Activated naive CD8-positive, alpha-beta T cell treated with anti-CD3 and anti-CD28 coated beads, Interleukin-2, amount 10 ng/mL, durations not matched to agents 7 days and 5 days (primary cell): ENCODE measurements at regions not wholly inside any gene's neighbourhood (a gene's known extent, or its start where the extent isn't known, plus 50 kb on each side); places are given as distances from the start of the nearest gene placed in this dataset.

Experiments
- ATAC-seq: fragments of 150-1000 bp; cut with Tn5 transposase; one replicate; pipeline ENCODE4 v1.10.0; 2021; ENCODE audit warnings: low read depth, moderate library complexity
- POLR2A ChIA-PET: fragments of 350-600 bp; sonication (Branson Sonifier 250); formaldehyde crosslinking; loops from one replicate; lab custom pipeline; 2021; ENCODE audit warnings: antibody characterized with exemption; lab: Charles Lee
- DNase-seq: peaks from one replicate; pipeline ENCODE4 v3.0.0; 2021
- H3K27ac Mint-ChIP-seq: one replicate; pipeline ENCODE4 v1.8.0; 2022; ENCODE audit warnings: mild to moderate bottlenecking, mixed read lengths
- H3K27me3 Mint-ChIP-seq: one replicate; pipeline ENCODE4 v1.8.0; 2022; ENCODE audit warnings: mild to moderate bottlenecking, moderate library complexity, mixed read lengths
- H3K36me3 Mint-ChIP-seq: one replicate; pipeline ENCODE4 v1.8.0; 2021; ENCODE audit warnings: mild to moderate bottlenecking, mixed read lengths
- H3K4me1 Mint-ChIP-seq: one replicate; pipeline ENCODE4 v1.8.0; 2021; ENCODE audit warnings: mixed read lengths
- H3K4me3 Mint-ChIP-seq: one replicate; pipeline ENCODE4 v1.8.0; 2022; ENCODE audit warnings: mild to moderate bottlenecking, moderate library complexity, mixed read lengths
- H3K9me3 Mint-ChIP-seq: one replicate; pipeline ENCODE4 v1.8.0; 2021; ENCODE audit warnings: mixed read lengths

DNA sequence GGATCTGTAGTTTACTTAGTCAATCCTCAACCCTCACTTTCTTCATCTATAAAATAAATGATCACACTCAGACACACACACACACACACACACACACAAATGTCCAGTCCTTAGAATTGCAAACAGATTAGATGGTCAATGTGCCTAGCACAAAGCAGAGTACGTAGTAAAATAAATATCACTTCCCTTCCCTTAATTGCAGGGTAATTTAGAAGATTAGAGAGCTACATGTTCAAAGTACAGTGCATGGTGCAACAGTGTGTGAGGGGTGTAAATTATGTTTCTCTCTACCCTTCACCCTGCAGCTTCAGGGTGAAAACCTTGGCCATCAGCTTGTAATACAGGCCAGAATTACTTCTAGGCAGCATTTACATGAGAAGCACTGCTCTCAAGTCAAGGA lies 187.0 kb upstream of the GHITM start:
- Mint-ChIP-seq H3K36me3 (no peaks in the 10 kb centered on the region), H3K9me3 (no peaks in the 10 kb centered on the region), H3K27me3 (peaks cover 10% of the 10 kb centered on the region), H3K27ac (no peak overlapping the region), H3K4me3 (no peak overlapping the region), H3K4me1 (no peaks in the 10 kb centered on the region)
- DNase-seq = no peak
- POLR2A ChIA-PET = interaction anchor here (1.0 kb wide), 1 partner anchor 13 kb away, joined by 3 read pairs; no protein-coding TSS in a partner anchor
- no peak for ATAC-seq

GRCh38 chr10:83953589-83953988 lies 185.7 kb upstream of the GHITM start:
- Mint-ChIP-seq H3K27me3 (peaks cover 10% of the 10 kb centered on the region), H3K4me1 (no peaks in the 10 kb centered on the region), H3K36me3 (no peaks in the 10 kb centered on the region), H3K4me3 (no peak overlapping the region), H3K9me3 (no peaks in the 10 kb centered on the region), H3K27ac (no peak overlapping the region)
- DNase-seq (no peak), ATAC-seq (no peak)
- POLR2A ChIA-PET = no interaction called here

DNA sequence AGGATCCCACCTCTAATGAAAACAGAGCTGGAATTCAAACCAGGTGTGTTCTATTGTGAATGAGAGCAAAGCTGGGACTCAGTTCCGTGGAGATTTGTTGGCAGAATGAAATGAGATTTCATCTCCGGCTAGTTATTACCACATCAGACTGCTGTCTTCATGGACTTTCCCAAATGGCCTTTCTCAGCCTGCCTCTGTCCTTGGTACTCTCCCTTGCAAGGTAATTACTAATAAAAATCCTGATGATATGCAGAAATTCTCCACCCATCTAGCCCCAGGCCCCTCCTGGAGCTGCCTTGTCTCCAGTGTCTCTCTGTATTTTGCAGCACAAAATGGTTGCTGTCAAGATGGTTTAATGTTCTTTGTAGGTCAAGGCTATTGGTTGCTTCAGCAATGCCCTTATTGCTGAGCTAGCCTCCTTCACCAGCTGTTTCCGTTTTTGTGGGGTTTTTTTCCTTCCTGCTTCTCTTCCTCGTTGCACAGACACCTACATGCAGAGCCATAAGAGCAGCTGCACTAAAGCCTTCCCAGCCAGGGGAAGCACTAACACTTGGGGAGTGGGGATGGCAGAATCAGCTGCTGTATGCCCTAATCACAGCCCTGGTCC lies 185.0 kb upstream of the GHITM start:
- DNase-seq = no peak
- H3K4me3 Mint-ChIP-seq = no peak overlapping the region
- POLR2A ChIA-PET = no interaction called here
- H3K36me3 Mint-ChIP-seq = no peaks in the 10 kb centered on the region
- H3K4me1 Mint-ChIP-seq = no peaks in the 10 kb centered on the region
- peaks cover 8% of the 10 kb centered on the region for H3K27me3 Mint-ChIP-seq
- no peaks in the 10 kb centered on the region for H3K9me3 Mint-ChIP-seq
- no peak overlapping the region for H3K27ac Mint-ChIP-seq
- no peak for ATAC-seq

DNA sequence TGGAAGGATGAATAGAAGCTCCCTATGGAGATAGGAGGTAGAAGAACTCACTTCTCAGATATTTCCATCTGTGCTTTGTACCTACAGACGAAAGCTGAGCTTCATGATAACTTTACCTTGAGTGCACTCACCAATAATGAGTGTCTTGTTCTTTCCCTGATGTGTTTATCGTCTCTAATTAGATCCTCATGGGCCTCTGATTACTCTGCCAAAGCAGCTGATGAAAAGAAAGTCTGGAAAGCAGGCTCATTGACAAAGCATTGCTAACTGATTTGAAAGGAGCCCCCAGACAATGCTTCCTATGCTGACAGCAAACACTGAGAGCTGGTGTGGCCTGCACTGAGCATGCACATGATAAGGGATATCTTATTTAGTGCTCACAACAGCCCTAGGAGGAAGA lies 183.9 kb upstream of the GHITM start:
- H3K27ac Mint-ChIP-seq = no peak overlapping the region
- POLR2A ChIA-PET = no interaction called here
- H3K27me3 Mint-ChIP-seq = peaks cover 5% of the 10 kb centered on the region
- H3K4me3 Mint-ChIP-seq = no peak overlapping the region
- ATAC-seq (no peak), DNase-seq (no peak)
- no peaks in the 10 kb centered on the region for H3K4me1 Mint-ChIP-seq
- H3K9me3 Mint-ChIP-seq = no peaks in the 10 kb centered on the region
- no peaks in the 10 kb centered on the region for H3K36me3 Mint-ChIP-seq

- no peak overlapping the region for H3K4me3 Mint-ChIP-seq
- POLR2A ChIA-PET = no interaction called here
- H3K4me1 Mint-ChIP-seq = no peaks in the 10 kb centered on the region
- H3K27ac Mint-ChIP-seq = no peak overlapping the region
- no peaks in the 10 kb centered on the region for H3K36me3 Mint-ChIP-seq
- DNase-seq (no peak), ATAC-seq (no peak)
- no peaks in the 10 kb centered on the region for H3K27me3 Mint-ChIP-seq
- no peaks in the 10 kb centered on the region for H3K9me3 Mint-ChIP-seq
Measured at GRCh38 chr10:83957168-83957947, 182.0 kb upstream of the GHITM start.

DNA sequence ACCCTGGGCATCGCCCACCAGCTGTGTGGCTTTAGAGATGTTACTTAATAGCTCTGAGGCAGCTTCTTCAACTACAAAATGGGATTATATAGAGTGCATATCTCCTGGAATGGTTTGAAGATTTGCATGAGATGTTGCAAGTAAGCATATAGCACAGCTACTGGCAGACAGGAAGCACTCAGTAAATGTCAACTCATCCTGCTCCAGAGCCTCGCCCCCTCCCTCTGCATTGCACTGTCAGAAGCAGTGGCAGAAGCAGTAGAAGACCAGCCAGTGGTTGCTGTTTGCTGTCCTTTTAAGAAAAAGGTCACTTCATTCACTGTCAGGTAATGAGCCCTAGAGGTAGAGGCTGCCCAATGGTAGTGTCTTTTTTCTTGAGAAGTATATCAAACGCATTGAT lies 180.0 kb upstream of the GHITM start:
- Mint-ChIP-seq H3K4me3 (no peak overlapping the region), H3K9me3 (no peaks in the 10 kb centered on the region)
- POLR2A ChIA-PET = no interaction called here

DNA sequence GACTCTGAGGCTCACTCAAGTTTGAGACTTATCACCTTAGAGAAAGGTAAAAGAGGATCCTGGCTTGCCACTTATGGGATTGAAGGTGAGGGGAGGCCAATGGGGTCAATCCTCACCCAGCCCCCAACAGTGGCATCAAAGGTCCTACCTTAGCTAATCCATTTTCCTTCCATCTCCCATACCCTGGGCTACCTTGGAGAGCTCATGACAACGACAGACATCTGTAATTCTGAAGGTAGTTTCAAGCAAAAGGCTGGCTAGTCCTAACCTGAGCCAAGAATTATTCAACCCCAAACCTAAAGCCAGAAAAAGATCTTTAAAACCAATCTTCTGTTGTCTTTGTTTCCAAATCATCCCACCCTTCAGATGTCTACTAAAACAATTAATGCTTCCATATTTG lies 179.2 kb upstream of the GHITM start:
- no peaks in the 10 kb centered on the region for H3K27me3 Mint-ChIP-seq
- ATAC-seq = no peak
- no peaks in the 10 kb centered on the region for H3K36me3 Mint-ChIP-seq
- no peak overlapping the region for H3K4me3 Mint-ChIP-seq
- no peak overlapping the region for H3K27ac Mint-ChIP-seq
- POLR2A ChIA-PET = no interaction called here
- no peak for DNase-seq
- H3K9me3 Mint-ChIP-seq = no peaks in the 10 kb centered on the region
- no peaks in the 10 kb centered on the region for H3K4me1 Mint-ChIP-seq

More for the DNA sequence above, 180.0 kb upstream of the GHITM start:
- Mint-ChIP-seq H3K27ac (no peak overlapping the region), H3K36me3 (no peaks in the 10 kb centered on the region), H3K27me3 (no peaks in the 10 kb centered on the region), H3K4me1 (no peaks in the 10 kb centered on the region)
- DNase-seq (no peak), ATAC-seq (no peak)

DNA sequence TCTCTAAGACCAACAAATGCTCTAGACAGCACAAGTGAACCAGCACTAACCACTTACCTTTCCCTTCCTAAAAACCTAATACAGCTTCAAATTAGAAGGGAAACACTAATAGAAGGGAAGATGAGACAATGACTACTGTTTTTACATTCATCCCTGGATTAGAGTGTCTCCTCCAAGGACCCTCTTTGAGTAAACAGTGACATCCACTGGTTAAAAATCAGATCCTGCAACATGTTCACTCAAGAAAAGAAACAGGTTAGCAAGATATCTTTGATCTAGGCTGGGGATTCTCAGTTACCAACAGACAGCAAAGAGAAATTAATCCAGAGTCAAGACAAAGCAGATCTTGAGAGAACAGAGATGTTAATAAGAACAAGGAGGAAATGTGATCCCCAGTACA lies 177.7 kb upstream of the GHITM start:
- H3K4me3 Mint-ChIP-seq = no peak overlapping the region
- POLR2A ChIA-PET = no interaction called here
- H3K4me1 Mint-ChIP-seq = no peaks in the 10 kb centered on the region
- no peaks in the 10 kb centered on the region for H3K9me3 Mint-ChIP-seq
- ATAC-seq (no peak), DNase-seq (no peak)
- H3K27me3 Mint-ChIP-seq = no peaks in the 10 kb centered on the region
- H3K27ac Mint-ChIP-seq = no peak overlapping the region
- H3K36me3 Mint-ChIP-seq = no peaks in the 10 kb centered on the region

DNA sequence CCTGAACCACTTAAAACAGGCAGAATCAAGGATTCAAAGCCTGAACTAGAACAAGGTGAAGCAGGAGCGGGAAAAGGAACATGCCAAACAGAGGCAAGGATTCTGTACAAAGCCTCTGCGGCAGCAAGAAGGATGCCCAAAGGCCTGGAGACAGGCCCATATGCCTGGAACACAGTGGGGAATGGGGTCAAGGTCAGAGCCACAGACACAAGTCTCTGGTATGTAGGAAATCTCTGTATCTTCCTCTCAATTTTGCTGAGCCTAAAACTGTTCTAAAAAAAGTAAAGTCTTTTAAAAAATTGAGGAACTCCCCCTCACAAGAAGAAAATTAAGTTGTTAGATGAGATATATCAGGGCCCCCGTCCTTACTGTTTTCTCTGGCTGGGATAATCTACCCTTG lies 175.9 kb upstream of the GHITM start:
- H3K27me3 Mint-ChIP-seq = no peaks in the 10 kb centered on the region
- no peak overlapping the region for H3K27ac Mint-ChIP-seq
- no peak overlapping the region for H3K4me3 Mint-ChIP-seq
- POLR2A ChIA-PET = no interaction called here
- no peaks in the 10 kb centered on the region for H3K9me3 Mint-ChIP-seq
- H3K4me1 Mint-ChIP-seq = no peaks in the 10 kb centered on the region
- H3K36me3 Mint-ChIP-seq = no peaks in the 10 kb centered on the region
- DNase-seq (no peak), ATAC-seq (no peak)

- H3K4me1 Mint-ChIP-seq = no peaks in the 10 kb centered on the region
- no peak overlapping the region for H3K4me3 Mint-ChIP-seq
- no peak overlapping the region for H3K27ac Mint-ChIP-seq
- POLR2A ChIA-PET = no interaction called here
- no peak for ATAC-seq
- H3K9me3 Mint-ChIP-seq = no peaks in the 10 kb centered on the region
- no peaks in the 10 kb centered on the region for H3K27me3 Mint-ChIP-seq
- DNase-seq = no peak
- no peaks in the 10 kb centered on the region for H3K36me3 Mint-ChIP-seq
Measured at GRCh38 chr10:83965473-83965872, 173.8 kb upstream of the GHITM start.

DNA sequence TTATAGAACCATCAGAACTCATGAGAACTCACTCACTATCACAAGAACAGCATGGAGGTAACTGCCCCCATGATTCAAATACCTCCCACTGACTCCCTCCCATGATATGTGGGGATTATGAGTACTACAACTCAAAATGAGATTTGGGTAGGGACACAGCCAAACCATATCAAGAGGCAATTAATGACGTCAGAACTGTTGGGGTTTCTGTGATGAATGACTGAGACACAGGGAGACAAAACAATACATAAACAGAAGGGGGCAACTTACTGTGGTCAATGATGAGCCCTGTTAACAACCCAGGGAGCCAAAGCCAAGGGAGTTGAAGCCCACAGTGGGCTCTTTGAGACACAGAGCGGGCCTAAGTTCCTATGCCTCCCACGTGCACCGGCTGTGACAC lies 171.3 kb upstream of the GHITM start:
- POLR2A ChIA-PET = no interaction called here
- no peaks in the 10 kb centered on the region for H3K4me1 Mint-ChIP-seq

GRCh38 chr10:83978681-83979383 lies 160.5 kb upstream of the GHITM start:
- POLR2A ChIA-PET = no interaction called here
- ATAC-seq (no peak), DNase-seq (no peak)
- Mint-ChIP-seq H3K27ac (no peak overlapping the region), H3K9me3 (no peaks in the 10 kb centered on the region), H3K36me3 (no peaks in the 10 kb centered on the region), H3K27me3 (peaks cover 6% of the 10 kb centered on the region), H3K4me3 (no peak overlapping the region), H3K4me1 (no peaks in the 10 kb centered on the region)

More for the DNA sequence above, 171.3 kb upstream of the GHITM start:
- Mint-ChIP-seq H3K9me3 (no peaks in the 10 kb centered on the region), H3K36me3 (no peaks in the 10 kb centered on the region), H3K27me3 (no peaks in the 10 kb centered on the region), H3K27ac (no peak overlapping the region), H3K4me3 (no peak overlapping the region)
- DNase-seq (no peak), ATAC-seq (no peak)

GRCh38 chr10:83982812-83983211 lies 156.5 kb upstream of the GHITM start:
- no peak overlapping the region for H3K27ac Mint-ChIP-seq
- peaks cover 16% of the 10 kb centered on the region for H3K27me3 Mint-ChIP-seq
- no peak overlapping the region for H3K4me3 Mint-ChIP-seq
- ATAC-seq (no peak), DNase-seq (no peak)
- H3K36me3 Mint-ChIP-seq = no peaks in the 10 kb centered on the region
- H3K4me1 Mint-ChIP-seq = no peaks in the 10 kb centered on the region
- H3K9me3 Mint-ChIP-seq = peaks cover 1% of the 10 kb centered on the region
- POLR2A ChIA-PET = no interaction called here
